SKM-1 treated with dmso at 0.1 percent for 144 hours (cell line): ENCODE measurements at regions not wholly inside any gene's neighbourhood (a gene's known extent, or its start where the extent isn't known, plus 50 kb on each side); places are given as distances from the start of the nearest gene placed in this dataset.
"Not testable (repeated sequence)": the region's sequence is repeated elsewhere in the genome, so short reads cannot be mapped to it uniquely, and the experiment has no call there.

Source experiments
- DNase-seq: peaks from one replicate; lab custom pipeline; 2025; ENCODE audit not compliant: unreplicated experiment; lab: John Stamatoyannopoulos, UW

- no peak for DNase-seq
These were observed 147.4 kb downstream of the ABHD5 start for GRCh38 chr3:43838009-43838758.

GRCh38 chr3:43838877-43839276, 148.1 kb downstream of the ABHD5 start:
- DNase-seq, result no peak

GRCh38 chr3:43843386-43843785, 152.6 kb downstream of the ABHD5 start:
- DNase-seq, result no peak

- no peak for DNase-seq
These were observed 154.0 kb downstream of the ABHD5 start for GRCh38 chr3:43844757-43845156.

- not testable (repeated sequence) for DNase-seq
These were observed 154.8 kb downstream of the ABHD5 start for GRCh38 chr3:43845553-43845952.

GRCh38 chr3:43852066-43852465, 161.3 kb downstream of the ABHD5 start:
- no peak for DNase-seq

GRCh38 chr3:43854283-43854682, 163.5 kb downstream of the ABHD5 start:
- DNase-seq, result no peak

- no peak for DNase-seq
These were observed 164.2 kb downstream of the ABHD5 start for GRCh38 chr3:43854916-43855315.

- DNase-seq, result peak; percentile 53
These were observed 165.0 kb downstream of the ABHD5 start for GRCh38 chr3:43855674-43856299.

GRCh38 chr3:43856351-43856750, 165.6 kb downstream of the ABHD5 start:
- DNase-seq, result no peak

- DNase-seq, result no peak
These were observed 166.0 kb downstream of the ABHD5 start for GRCh38 chr3:43856761-43857160.

GRCh38 chr3:43857361-43858293, 166.9 kb downstream of the ABHD5 start:
- no peak for DNase-seq

- DNase-seq, result no peak
These were observed 167.6 kb downstream of the ABHD5 start for GRCh38 chr3:43858294-43858701.

GRCh38 chr3:43859766-43860165, 169.0 kb downstream of the ABHD5 start:
- DNase-seq, result no peak

GRCh38 chr3:43861635-43862034, 170.9 kb downstream of the ABHD5 start:
- DNase-seq, result no peak

- no peak for DNase-seq
These were observed 171.7 kb downstream of the ABHD5 start for GRCh38 chr3:43862470-43862869.

- DNase-seq, result no peak
These were observed 172.5 kb downstream of the ABHD5 start for GRCh38 chr3:43862992-43863805.

- DNase-seq, result no peak
These were observed 173.5 kb downstream of the ABHD5 start for GRCh38 chr3:43863966-43864933.

GRCh38 chr3:43865351-43865750, 174.6 kb downstream of the ABHD5 start:
- DNase-seq, result no peak
